GM12878 (cell line): ENCODE measurements at regions not wholly inside any gene's neighbourhood (a gene's known extent, or its start where the extent isn't known, plus 50 kb on each side); places are given as distances from the start of the nearest gene placed in this dataset.

Source experiments
- ATAC-seq: fragments of 200-7000 bp; cut with Tn5 transposase; 3 replicates; pipeline ENCODE4 v1.9.1; 2020; ENCODE audit warnings: mild to moderate bottlenecking, moderate library complexity
- BruUV-seq: library from RNA; stranded (reverse); fragments of 400-500 nt; replicated peaks from 2 replicates; lab custom pipeline; 2021; lab: Mats Ljungman, UMichigan
- CTCF ChIA-PET: fragments of 300-600 bp; sonication (Branson Sonifier 250); formaldehyde crosslinking; extraction: SDS; loops from one replicate; lab custom pipeline; 2021; ENCODE audit warnings: inconsistent platforms; lab: Yijun Ruan, JAX
- POLR2A ChIA-PET: fragments of 350-600 bp; formaldehyde crosslinking; extraction: SDS; loops from one replicate; lab custom pipeline; 2021; ENCODE audit warnings: inconsistent platforms; lab: Charles Lee
- RAD21 ChIA-PET: fragments of 300-600 bp; sonication (Branson Sonifier 250); formaldehyde crosslinking; loops from one replicate; lab custom pipeline; 2023; ENCODE audit warnings: antibody characterized with exemption; ENCODE audit not compliant: unreplicated experiment; lab: Charles Lee
- SMC1A ChIA-PET: fragments of 300-600 bp; sonication (Branson Sonifier 250); formaldehyde crosslinking; loops from one replicate; lab custom pipeline; 2023; ENCODE audit not compliant: unreplicated experiment, uncharacterized antibody; lab: Charles Lee
- DNase-seq: peaks from one replicate; pipeline ENCODE4 v3.0.0-alpha.2; 2011; ENCODE audit warnings: low read depth, low spot score
- FAIRE-seq: peaks from 3 replicates; lab custom pipeline; 2011; peaks lifted over from hg19 to GRCh38; lab: Jason Lieb, UNC
- H2AFZ ChIP-seq: 2 replicates; pipeline ENCODE4 v1.6.0; 2011; ENCODE audit warnings: low read depth, low read length, control low read depth; ENCODE audit not compliant: control insufficient read depth
- H3K27ac ChIP-seq: 2 replicates; pipeline ENCODE4 v1.5.1; 2011; ENCODE audit warnings: control low read depth; ENCODE audit not compliant: control insufficient read depth, insufficient read depth
- H3K27me3 ChIP-seq, 2 experiments: replicated peaks in 1 of 2; 2 replicates each; pipeline versions ENCODE4 v1.6.0 to v1.6.1; 2011; ENCODE audit warnings: low read length in 1 of 2; ENCODE audit not compliant: control insufficient read depth in 2 of 2, insufficient read depth in 2 of 2
- H3K36me3 ChIP-seq, 2 experiments: 2 replicates each; pipeline ENCODE4 v1.5.1; 2011; ENCODE audit warnings: low read length in 1 of 2; ENCODE audit not compliant: control insufficient read depth in 2 of 2, insufficient read depth in 2 of 2
- H3K4me1 ChIP-seq: 2 replicates; pipeline ENCODE4 v1.6.1; 2011; ENCODE audit warnings: mild to moderate bottlenecking, low read length, moderate library complexity, mixed read lengths; ENCODE audit not compliant: control insufficient read depth, insufficient read depth
- H3K4me2 ChIP-seq: 2 replicates; pipeline ENCODE4 v1.6.0; 2011; ENCODE audit warnings: control low read depth; ENCODE audit not compliant: control insufficient read depth, insufficient read depth
- H3K4me3 ChIP-seq: fragments of 200-600 bp; sonication (generic); 2 replicates; pipeline ENCODE4 v1.5.1; 2016
- H3K79me2 ChIP-seq: 2 replicates; pipeline ENCODE4 v1.6.0; 2011; ENCODE audit warnings: low read length; ENCODE audit not compliant: control insufficient read depth, insufficient read depth
- H3K9ac ChIP-seq: 2 replicates; pipeline ENCODE4 v1.8.0; 2011; ENCODE audit warnings: low read length, control low read depth, mixed read lengths; ENCODE audit not compliant: control insufficient read depth, insufficient read depth
- H3K9me3 ChIP-seq: replicated peaks from 3 replicates; pipeline ENCODE4 v1.5.1; 2011; ENCODE audit warnings: mild to moderate bottlenecking, low read length; ENCODE audit not compliant: control insufficient read depth, insufficient read depth
- H4K20me1 ChIP-seq: 2 replicates; pipeline ENCODE4 v1.6.0; 2011; ENCODE audit not compliant: control insufficient read depth, insufficient read depth
- CREM ChIP-seq: IDR thresholded peaks from 2 replicates; pipeline ENCODE4 v1.6.1; 2014; ENCODE audit warnings: antibody characterized with exemption, low read depth
- EP300 ChIP-seq, 2 experiments: fragments of 150-350 bp in 1 of 2; IDR thresholded peaks; 2 replicates each; pipeline ENCODE4 v1.6.1; 2011 to 2012; ENCODE audit warnings: low read depth in 2 of 2, low read length in 2 of 2, borderline replicate concordance in 1 of 2, improper control_type of control experiment in 1 of 2, inconsistent platforms in 1 of 2; ENCODE audit not compliant: control insufficient read depth in 1 of 2
- PAX5 ChIP-seq: IDR thresholded peaks from 2 replicates; pipeline ENCODE4 v1.6.1; 2011; ENCODE audit warnings: low read depth, low read length, borderline replicate concordance
- TBL1XR1 ChIP-seq: IDR thresholded peaks from 2 replicates; pipeline ENCODE4 v1.6.1; 2012; ENCODE audit warnings: low read depth, low read length, improper control_type of control experiment
- WGBS: methylation state at CpG from one replicate; pipeline ENCODE4 v1.1.6; 2016; ENCODE audit warnings: low lambda C conversion rate; ENCODE audit not compliant: insufficient replicate concordance, insufficient coverage; ENCODE audit errors: missing lambda C conversion rate; 5-methylcytosine and 5-hydroxymethylcytosine counted together
- in situ Hi-C: fragments of 300-500 bp; cut with MboI; formaldehyde crosslinking; loops from 9 replicates; pipeline ENCODE4 v1.14.3; 2018; ENCODE audit warnings: mixed read lengths
- intact Hi-C: fragments of 100-400 bp; cut with micrococcal nuclease; formaldehyde crosslinking; loops from one replicate; pipeline ENCODE4 v1.14.2; 2022; ENCODE audit not compliant: unreplicated experiment
- TF ChIP-seq, protein P1 (sequence below): IDR thresholded peaks from 2 replicates; pipeline ENCODE4 v1.6.1; 2011; ENCODE audit warnings: borderline replicate concordance, low read depth, mild to moderate bottlenecking, moderate library complexity, low read length; ENCODE audit not compliant: insufficient read depth, poor library complexity, severe bottlenecking
- TF ChIP-seq, protein P2 (sequence below): fragments of 450-650 bp; formaldehyde crosslinking; IDR thresholded peaks from 2 replicates; pipeline ENCODE4 v1.5.0; 2022; ENCODE audit warnings: mild to moderate bottlenecking, missing genetic modification characterization
- TF ChIP-seq, protein P3 (sequence below): fragments of 450-650 bp; IDR thresholded peaks from 2 replicates; pipeline ENCODE4 v1.6.1; 2017; ENCODE audit warnings: mild to moderate bottlenecking

DNA sequence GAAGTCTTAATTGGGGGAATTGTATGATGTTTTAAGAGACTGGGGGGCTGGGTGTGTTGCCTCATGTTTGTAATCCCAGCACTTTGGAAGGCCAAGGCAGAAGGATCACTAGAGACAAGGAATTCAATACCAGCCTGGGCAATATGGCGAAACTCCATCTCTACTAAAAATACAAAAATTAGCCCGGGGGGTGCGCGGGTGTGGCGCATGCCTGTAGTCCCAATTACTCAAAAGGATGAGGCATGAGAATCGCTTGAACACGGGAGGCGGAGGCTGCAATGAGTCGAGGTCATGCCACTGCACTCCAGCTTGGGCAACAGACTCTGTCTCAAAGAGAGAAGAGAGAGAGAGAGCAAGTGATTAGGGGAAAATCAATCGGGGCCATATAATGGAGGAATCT, 600.5 kb downstream of the SLC16A7 start:
- no TSS peak for BruUV-seq
- in situ Hi-C loops, result no loop called here
- WGBS, result 47% methylated on average over 9 of the region's 10 CpGs

DNA sequence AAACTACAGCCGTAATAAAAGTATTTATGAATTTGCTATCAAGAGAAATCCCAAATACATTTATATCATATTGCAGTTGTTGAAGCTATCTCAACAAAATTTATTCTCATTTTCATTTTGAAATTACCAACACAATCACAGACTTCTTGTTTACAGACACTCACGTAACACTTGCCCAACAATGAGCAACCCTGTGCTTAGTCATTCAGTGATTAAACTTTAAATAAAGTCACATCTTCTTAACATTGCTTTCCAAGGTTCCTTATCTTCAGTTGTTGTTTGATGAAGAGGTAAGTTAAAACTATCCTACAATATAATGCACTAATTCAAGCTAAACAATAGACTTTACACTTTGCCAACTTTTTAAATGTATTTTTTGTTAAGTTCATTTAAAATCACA, 601.8 kb downstream of the SLC16A7 start:
- ChIA-PET POLR2A (no interaction called here), RAD21 (no interaction called here), SMC1A (no interaction called here), CTCF (no interaction called here)
- Histone ChIP-seq H3K27me3 (no peaks in the 10 kb centered on the region), H4K20me1 (no peaks in the 10 kb centered on the region), H3K36me3 (no peaks in the 10 kb centered on the region), H3K79me2 (no peaks in the 10 kb centered on the region), H3K27ac (no peak overlapping the region), H3K4me2 (no peak overlapping the region), H3K9me3 (no peaks in the 10 kb centered on the region), H2AFZ (no peak overlapping the region), H3K9ac (no peak overlapping the region), H3K4me3 (no peak overlapping the region), H3K4me1 (no peaks in the 10 kb centered on the region)
- 27% methylated on average over 2 of the region's 2 CpGs for WGBS
- in situ Hi-C loops, result no loop called here
- ATAC-seq (no peak), FAIRE-seq (no peak), DNase-seq (no peak)
- no TSS peak for BruUV-seq
- intact Hi-C loops, result no loop called here
- TF ChIP-seq, protein P1, sequence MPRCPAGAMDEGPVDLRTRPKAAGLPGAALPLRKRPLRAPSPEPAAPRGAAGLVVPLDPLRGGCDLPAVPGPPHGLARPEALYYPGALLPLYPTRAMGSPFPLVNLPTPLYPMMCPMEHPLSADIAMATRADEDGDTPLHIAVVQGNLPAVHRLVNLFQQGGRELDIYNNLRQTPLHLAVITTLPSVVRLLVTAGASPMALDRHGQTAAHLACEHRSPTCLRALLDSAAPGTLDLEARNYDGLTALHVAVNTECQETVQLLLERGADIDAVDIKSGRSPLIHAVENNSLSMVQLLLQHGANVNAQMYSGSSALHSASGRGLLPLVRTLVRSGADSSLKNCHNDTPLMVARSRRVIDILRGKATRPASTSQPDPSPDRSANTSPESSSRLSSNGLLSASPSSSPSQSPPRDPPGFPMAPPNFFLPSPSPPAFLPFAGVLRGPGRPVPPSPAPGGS, result no peak
- TF ChIP-seq, protein P2, sequence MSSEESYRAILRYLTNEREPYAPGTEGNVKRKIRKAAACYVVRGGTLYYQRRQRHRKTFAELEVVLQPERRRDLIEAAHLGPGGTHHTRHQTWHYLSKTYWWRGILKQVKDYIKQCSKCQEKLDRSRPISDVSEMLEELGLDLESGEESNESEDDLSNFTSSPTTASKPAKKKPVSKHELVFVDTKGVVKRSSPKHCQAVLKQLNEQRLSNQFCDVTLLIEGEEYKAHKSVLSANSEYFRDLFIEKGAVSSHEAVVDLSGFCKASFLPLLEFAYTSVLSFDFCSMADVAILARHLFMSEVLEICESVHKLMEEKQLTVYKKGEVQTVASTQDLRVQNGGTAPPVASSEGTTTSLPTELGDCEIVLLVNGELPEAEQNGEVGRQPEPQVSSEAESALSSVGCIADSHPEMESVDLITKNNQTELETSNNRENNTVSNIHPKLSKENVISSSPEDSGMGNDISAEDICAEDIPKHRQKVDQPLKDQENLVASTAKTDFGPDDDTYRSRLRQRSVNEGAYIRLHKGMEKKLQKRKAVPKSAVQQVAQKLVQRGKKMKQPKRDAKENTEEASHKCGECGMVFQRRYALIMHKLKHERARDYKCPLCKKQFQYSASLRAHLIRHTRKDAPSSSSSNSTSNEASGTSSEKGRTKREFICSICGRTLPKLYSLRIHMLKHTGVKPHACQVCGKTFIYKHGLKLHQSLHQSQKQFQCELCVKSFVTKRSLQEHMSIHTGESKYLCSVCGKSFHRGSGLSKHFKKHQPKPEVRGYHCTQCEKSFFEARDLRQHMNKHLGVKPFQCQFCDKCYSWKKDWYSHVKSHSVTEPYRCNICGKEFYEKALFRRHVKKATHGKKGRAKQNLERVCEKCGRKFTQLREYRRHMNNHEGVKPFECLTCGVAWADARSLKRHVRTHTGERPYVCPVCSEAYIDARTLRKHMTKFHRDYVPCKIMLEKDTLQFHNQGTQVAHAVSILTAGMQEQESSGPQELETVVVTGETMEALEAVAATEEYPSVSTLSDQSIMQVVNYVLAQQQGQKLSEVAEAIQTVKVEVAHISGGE (CRISPR knock-in tag), result no peak
- TF ChIP-seq, protein P3, sequence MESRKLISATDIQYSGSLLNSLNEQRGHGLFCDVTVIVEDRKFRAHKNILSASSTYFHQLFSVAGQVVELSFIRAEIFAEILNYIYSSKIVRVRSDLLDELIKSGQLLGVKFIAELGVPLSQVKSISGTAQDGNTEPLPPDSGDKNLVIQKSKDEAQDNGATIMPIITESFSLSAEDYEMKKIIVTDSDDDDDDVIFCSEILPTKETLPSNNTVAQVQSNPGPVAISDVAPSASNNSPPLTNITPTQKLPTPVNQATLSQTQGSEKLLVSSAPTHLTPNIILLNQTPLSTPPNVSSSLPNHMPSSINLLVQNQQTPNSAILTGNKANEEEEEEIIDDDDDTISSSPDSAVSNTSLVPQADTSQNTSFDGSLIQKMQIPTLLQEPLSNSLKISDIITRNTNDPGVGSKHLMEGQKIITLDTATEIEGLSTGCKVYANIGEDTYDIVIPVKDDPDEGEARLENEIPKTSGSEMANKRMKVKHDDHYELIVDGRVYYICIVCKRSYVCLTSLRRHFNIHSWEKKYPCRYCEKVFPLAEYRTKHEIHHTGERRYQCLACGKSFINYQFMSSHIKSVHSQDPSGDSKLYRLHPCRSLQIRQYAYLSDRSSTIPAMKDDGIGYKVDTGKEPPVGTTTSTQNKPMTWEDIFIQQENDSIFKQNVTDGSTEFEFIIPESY, result no peak
- TF ChIP-seq TBL1XR1, result no peak

More for the DNA sequence above, 600.5 kb downstream of the SLC16A7 start:
- H3K4me2 ChIP-seq, result no peak overlapping the region
- no peak overlapping the region for H3K9ac ChIP-seq
- H3K79me2 ChIP-seq, result no peaks in the 10 kb centered on the region
- H4K20me1 ChIP-seq, result no peaks in the 10 kb centered on the region
- no peak overlapping the region for H3K4me3 ChIP-seq
- DNase-seq (no peak), ATAC-seq (no peak), FAIRE-seq (no peak)
- CTCF ChIA-PET, result no interaction called here
- SMC1A ChIA-PET, result no interaction called here
- RAD21 ChIA-PET, result no interaction called here
- no peak overlapping the region for H3K27ac ChIP-seq
- no peaks in the 10 kb centered on the region for H3K4me1 ChIP-seq
- no peaks in the 10 kb centered on the region for H3K36me3 ChIP-seq
- no peaks in the 10 kb centered on the region for H3K9me3 ChIP-seq
- H3K27me3 ChIP-seq, result no peaks in the 10 kb centered on the region
- no peak overlapping the region for H2AFZ ChIP-seq
- TF ChIP-seq PAX5 (no peak), EP300 (IDR thresholded peaks at IDR 0.05; ENCODE audit: borderline replicate concordance in 1 of 2, control insufficient read depth in 1 of 2, low read depth in 2 of 2, low read length in 2 of 2) (no peak), CREM (no peak)
- POLR2A ChIA-PET, result no interaction called here
- intact Hi-C loops, result no loop called here
